ENCODE measurements at regions not wholly inside any gene's neighbourhood (a gene's known extent, or its start where the extent isn't known, plus 50 kb on each side); places are given as distances from the start of the nearest gene placed in this dataset.
"Not testable (repeated sequence)": the region's sequence is repeated elsewhere in the genome, so short reads cannot be mapped to it uniquely, and the experiment has no call there.

DNA sequence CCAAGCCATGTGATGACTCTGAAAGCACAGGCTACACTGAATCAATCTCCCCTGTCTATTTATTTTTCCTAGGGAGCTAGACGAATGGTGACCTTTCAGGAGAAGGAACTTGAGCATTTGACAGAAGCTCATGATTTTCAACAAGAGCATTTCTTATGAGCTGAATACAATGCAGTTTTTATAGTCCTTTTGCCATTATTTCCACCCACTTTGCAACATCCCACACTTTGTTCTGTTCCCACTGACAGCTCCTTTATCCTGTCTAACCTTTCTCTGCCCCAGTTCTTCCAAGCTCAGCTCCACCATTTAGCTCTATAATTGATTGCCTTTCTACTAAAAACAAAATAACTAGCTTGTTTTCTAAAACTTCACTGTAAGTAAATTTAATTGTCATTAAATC, 91.9 kb upstream of the PRSS1 start:
- Mint-ChIP-seq H3K27ac (no peak overlapping the region), H3K27me3 (peaks cover 14% of the 10 kb centered on the region), H3K36me3 (ENCODE audit: low read depth) (no peaks in the 10 kb centered on the region), H3K4me3 (no peak overlapping the region), H3K4me1 (no peaks in the 10 kb centered on the region), H3K9me3 (no peaks in the 10 kb centered on the region)
- DNase-seq = no peak
- ChIA-PET POLR2A (no interaction called here), CTCF (no interaction called here)

DNA sequence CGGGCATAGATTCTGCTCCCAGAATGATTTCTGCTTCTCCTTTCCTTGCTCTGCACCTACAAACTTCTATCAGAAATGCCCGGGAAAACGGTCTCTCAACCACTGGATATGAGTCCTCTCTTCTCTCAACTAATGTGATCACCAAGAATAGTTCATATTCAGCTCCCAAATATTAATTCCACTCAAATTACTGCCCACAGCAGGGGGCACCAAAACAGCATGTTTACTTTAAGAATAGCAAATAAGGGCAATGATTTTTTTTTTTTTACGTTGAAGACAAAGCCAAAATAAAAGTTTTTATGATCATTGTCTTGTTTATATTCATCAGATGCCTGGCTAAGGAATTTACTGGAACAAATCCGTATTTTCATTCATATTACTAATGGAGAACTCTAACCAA, 94.9 kb upstream of the PRSS1 start:
- H3K27me3 Mint-ChIP-seq = peaks cover 20% of the 10 kb centered on the region
- DNase-seq = no peak
- no peak overlapping the region for H3K27ac Mint-ChIP-seq

GRCh38 chr7:142647749-142648148, 101.5 kb upstream of the PRSS1 start:
- CTCF ChIA-PET = no interaction called here
- peaks cover 6% of the 10 kb centered on the region for H3K4me1 Mint-ChIP-seq
- DNase-seq = no peak
- H3K36me3 Mint-ChIP-seq (ENCODE audit: low read depth) = no peaks in the 10 kb centered on the region
- H3K27me3 Mint-ChIP-seq = peaks cover 23% of the 10 kb centered on the region
- POLR2A ChIA-PET = no interaction called here
- no peak overlapping the region for H3K27ac Mint-ChIP-seq
- H3K4me3 Mint-ChIP-seq = no peak overlapping the region
- H3K9me3 Mint-ChIP-seq = no peaks in the 10 kb centered on the region

More for the DNA sequence above, 94.9 kb upstream of the PRSS1 start:
- Mint-ChIP-seq H3K4me1 (no peaks in the 10 kb centered on the region), H3K9me3 (no peaks in the 10 kb centered on the region), H3K36me3 (ENCODE audit: low read depth) (no peaks in the 10 kb centered on the region), H3K4me3 (no peak overlapping the region)
- POLR2A ChIA-PET = interaction anchor here (1.5 kb wide), 1 partner anchor 8 kb away, joined by 3 read pairs; no protein-coding TSS in a partner anchor
- CTCF ChIA-PET = no interaction called here

- Mint-ChIP-seq H3K9me3 (no peaks in the 10 kb centered on the region), H3K4me3 (peak overlapping the region; percentile 55), H3K27me3 (peaks cover 27% of the 10 kb centered on the region), H3K4me1 (peaks cover 11% of the 10 kb centered on the region), H3K27ac (peak overlapping the region; percentile 31), H3K36me3 (ENCODE audit: low read depth) (no peaks in the 10 kb centered on the region)
- CTCF ChIA-PET = interaction anchor here (1.3 to 1.8 kb wide), 2 partner anchors 10 to 14 kb away, joined by 5 read pairs; no protein-coding TSS in a partner anchor
- POLR2A ChIA-PET = interaction anchor here (1.1 to 1.6 kb wide), 2 partner anchors 8 to 15 kb away, joined by 3 read pairs; no protein-coding TSS in a partner anchor
- DNase-seq = no peak
Measured at GRCh38 chr7:142646386-142647140, 102.7 kb upstream of the PRSS1 start.

- peaks cover 11% of the 10 kb centered on the region for H3K4me1 Mint-ChIP-seq
- no peaks in the 10 kb centered on the region for H3K9me3 Mint-ChIP-seq
- peaks cover 24% of the 10 kb centered on the region for H3K27me3 Mint-ChIP-seq
- H3K36me3 Mint-ChIP-seq (ENCODE audit: low read depth) = no peaks in the 10 kb centered on the region
- no peak for DNase-seq
- H3K4me3 Mint-ChIP-seq = peak overlapping the region; percentile 55
- CTCF ChIA-PET = interaction anchor here (1.3 to 1.8 kb wide), 2 partner anchors 9 to 13 kb away, joined by 5 read pairs; no protein-coding TSS in a partner anchor
- POLR2A ChIA-PET = interaction anchor here (1.1 to 1.6 kb wide), 3 partner anchors 9 to 14 kb away, joined by 3 to 4 read pairs (median 3); no protein-coding TSS in a partner anchor
- no peak overlapping the region for H3K27ac Mint-ChIP-seq
Measured at GRCh38 chr7:142645777-142646176, 103.5 kb upstream of the PRSS1 start.

DNA sequence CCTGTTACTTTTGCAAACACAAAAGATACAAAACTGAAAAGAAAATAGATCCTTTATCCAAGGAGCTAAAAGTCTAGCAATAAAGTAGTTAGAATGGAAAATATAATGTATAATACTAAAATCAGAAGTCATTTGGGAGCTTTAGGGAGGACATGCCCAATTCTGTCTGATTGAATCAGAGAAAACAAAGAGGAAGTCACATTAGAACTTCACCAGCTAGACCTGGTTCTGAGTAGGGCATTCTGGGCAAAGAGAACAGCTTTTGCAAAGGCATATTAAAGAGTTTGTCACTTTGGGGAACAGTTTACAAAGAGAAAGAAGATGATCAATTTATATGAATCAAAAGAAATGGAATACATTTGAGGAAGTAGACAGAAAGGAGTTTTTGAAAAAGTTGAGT, 107.0 kb upstream of the PRSS1 start:
- Mint-ChIP-seq H3K27me3 (peaks cover 14% of the 10 kb centered on the region), H3K36me3 (ENCODE audit: low read depth) (no peaks in the 10 kb centered on the region), H3K27ac (no peak overlapping the region), H3K9me3 (no peaks in the 10 kb centered on the region), H3K4me3 (no peak overlapping the region), H3K4me1 (peaks cover 13% of the 10 kb centered on the region)
- no peak for DNase-seq
- POLR2A ChIA-PET = no interaction called here
- CTCF ChIA-PET = interaction anchor here (1.2 to 2.2 kb wide), 2 partner anchors 10 to 169 kb away, joined by 4 to 6 read pairs; no protein-coding TSS in a partner anchor

- H3K27ac Mint-ChIP-seq; H3K9me3 Mint-ChIP-seq; DNase-seq; CTCF ChIA-PET; POLR2A ChIA-PET; H3K4me3 Mint-ChIP-seq; H3K36me3 Mint-ChIP-seq (ENCODE audit: low read depth): not testable (repeated sequence)
- Mint-ChIP-seq H3K27me3 (peaks cover 14% of the 10 kb centered on the region), H3K4me1 (peaks cover 17% of the 10 kb centered on the region)
Measured at GRCh38 chr7:142641252-142641651, 108.0 kb upstream of the PRSS1 start.

DNA sequence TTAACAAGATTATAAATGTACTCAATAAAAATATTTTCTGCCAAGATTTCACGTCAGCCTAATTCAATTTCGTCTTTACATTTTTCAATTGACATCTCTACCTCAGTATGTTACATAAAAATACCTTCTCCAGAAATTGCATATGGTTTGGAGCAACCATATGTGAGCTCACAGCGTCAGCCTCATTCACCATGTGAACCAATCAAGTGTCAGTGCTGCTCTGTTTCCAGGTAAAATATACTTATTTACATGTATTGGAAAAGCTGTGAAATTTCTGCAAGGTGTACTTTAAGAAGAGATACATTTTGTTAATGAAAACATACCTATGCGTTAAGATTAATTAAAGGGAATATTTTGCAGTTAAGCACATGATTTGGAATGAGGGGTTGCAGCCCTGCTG, 110.7 kb upstream of the PRSS1 start:
- CTCF ChIA-PET = no interaction called here
- no peak overlapping the region for H3K27ac Mint-ChIP-seq
- no peaks in the 10 kb centered on the region for H3K36me3 Mint-ChIP-seq (ENCODE audit: low read depth)
- H3K27me3 Mint-ChIP-seq = peaks cover 9% of the 10 kb centered on the region
- no peak overlapping the region for H3K4me3 Mint-ChIP-seq
- peaks cover 14% of the 10 kb centered on the region for H3K4me1 Mint-ChIP-seq
- DNase-seq = no peak
- POLR2A ChIA-PET = no interaction called here
- no peaks in the 10 kb centered on the region for H3K9me3 Mint-ChIP-seq

DNA sequence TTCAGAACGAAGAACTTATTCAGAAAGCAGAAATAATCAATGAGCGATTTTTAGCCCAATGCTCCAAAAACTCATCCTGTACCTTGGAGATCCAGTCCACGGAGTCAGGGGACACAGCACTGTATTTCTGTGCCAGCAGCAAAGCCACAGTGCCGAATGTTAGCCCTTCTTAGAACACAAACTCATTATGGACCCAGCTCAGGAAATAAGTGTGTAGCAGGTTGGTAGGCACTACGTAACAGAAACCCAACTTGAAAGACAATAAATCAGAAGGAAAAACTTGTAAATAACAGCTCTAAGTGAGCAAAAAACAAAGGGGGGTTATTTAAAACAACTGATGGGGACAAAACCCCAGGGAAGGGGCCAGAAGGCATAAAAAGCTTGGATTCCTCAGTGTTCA, 112.0 kb upstream of the PRSS1 start:
- peaks cover 4% of the 10 kb centered on the region for H3K27me3 Mint-ChIP-seq
- DNase-seq = no peak
- POLR2A ChIA-PET = interaction anchor here (1.0 to 3.8 kb wide), 8 partner anchors 8 to 171 kb away, joined by 3 to 33 read pairs (median 4); no protein-coding TSS in a partner anchor

GRCh38 chr7:142636751-142637150, 112.5 kb upstream of the PRSS1 start:
- ChIA-PET POLR2A (interaction anchor here (1.0 to 3.8 kb wide), 8 partner anchors 9 to 172 kb away, joined by 3 to 33 read pairs (median 4); no protein-coding TSS in a partner anchor), CTCF (interaction anchor here (0.8 to 2.5 kb wide), 11 partner anchors 9 to 365 kb away, joined by 3 to 26 read pairs (median 5); partner anchors contain the start of gene EPHB6)
- Mint-ChIP-seq H3K27me3 (peaks cover 7% of the 10 kb centered on the region), H3K4me1 (peaks cover 16% of the 10 kb centered on the region), H3K9me3 (no peaks in the 10 kb centered on the region), H3K36me3 (ENCODE audit: low read depth) (no peaks in the 10 kb centered on the region), H3K4me3 (peak overlapping the region; percentile 80), H3K27ac (peak overlapping the region; percentile 89)
- no peak for DNase-seq

More for the DNA sequence above, 112.0 kb upstream of the PRSS1 start:
- H3K4me3 Mint-ChIP-seq = peak overlapping the region; percentile 80
- H3K27ac Mint-ChIP-seq = peak overlapping the region; percentile 89
- H3K36me3 Mint-ChIP-seq (ENCODE audit: low read depth) = no peaks in the 10 kb centered on the region
- H3K9me3 Mint-ChIP-seq = no peaks in the 10 kb centered on the region
- CTCF ChIA-PET = interaction anchor here (0.8 to 2.5 kb wide), 12 partner anchors 8 to 365 kb away, joined by 3 to 26 read pairs (median 4); partner anchors contain the start of gene EPHB6
- peaks cover 18% of the 10 kb centered on the region for H3K4me1 Mint-ChIP-seq

DNA sequence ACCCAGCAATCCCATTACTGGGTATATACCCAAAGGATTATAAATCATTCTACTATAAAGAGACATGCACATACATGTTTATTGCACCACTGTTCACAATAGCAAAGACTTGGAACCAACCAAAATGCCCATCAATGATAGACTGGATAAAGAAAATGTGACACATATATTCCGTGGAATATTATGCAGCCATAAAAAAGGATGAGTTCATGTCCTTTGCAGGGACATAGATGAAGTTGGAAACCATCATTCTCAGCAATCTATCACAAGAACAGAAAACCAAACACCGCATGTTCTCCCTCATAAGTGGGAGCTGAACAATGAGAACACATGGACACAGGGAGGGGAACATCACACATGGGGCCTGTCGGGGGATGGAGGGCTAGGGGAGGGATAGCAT, 113.2 kb upstream of the PRSS1 start:
- not testable (repeated sequence) for H3K4me3 Mint-ChIP-seq; H3K27me3 Mint-ChIP-seq; H3K36me3 Mint-ChIP-seq (ENCODE audit: low read depth); DNase-seq; H3K9me3 Mint-ChIP-seq
- POLR2A ChIA-PET = interaction anchor here (1.1 to 3.8 kb wide), 5 partner anchors 9 to 172 kb away, joined by 3 to 33 read pairs (median 16); no protein-coding TSS in a partner anchor
- Mint-ChIP-seq H3K4me1 (peaks cover 15% of the 10 kb centered on the region), H3K27ac (peak overlapping the region; percentile 31)
- CTCF ChIA-PET = interaction anchor here (1.1 to 2.5 kb wide), 7 partner anchors 77 to 218 kb away, joined by 3 to 26 read pairs (median 5); partner anchors contain the start of gene EPHB6

- Mint-ChIP-seq H3K27me3 (peaks cover 15% of the 10 kb centered on the region), H3K4me1 (peaks cover 13% of the 10 kb centered on the region), H3K4me3 (no peak overlapping the region), H3K36me3 (ENCODE audit: low read depth) (no peaks in the 10 kb centered on the region), H3K9me3 (no peaks in the 10 kb centered on the region), H3K27ac (peak overlapping the region; percentile 29)
- ChIA-PET POLR2A (interaction anchor here (1.0 to 1.5 kb wide), 7 partner anchors 13 to 247 kb away, joined by 3 to 14 read pairs (median 3); no protein-coding TSS in a partner anchor), CTCF (interaction anchor here (0.6 to 3.8 kb wide), 20 partner anchors 10 to 583 kb away, joined by 3 to 45 read pairs (median 5); no protein-coding TSS in a partner anchor)
- peak; percentile 60 for DNase-seq
Measured at GRCh38 chr7:142632271-142633134, 116.8 kb upstream of the PRSS1 start.

All from activated CD4-positive, alpha-beta memory T cell treated with anti-CD3 and anti-CD28 coated beads, Interleukin-2, amount 10 ng/mL, durations not matched to agents 7 days and 5 days (primary cell).